Panc1 (cell line): ENCODE measurements at regions not wholly inside any gene's neighbourhood (a gene's known extent, or its start where the extent isn't known, plus 50 kb on each side); places are given as distances from the start of the nearest gene placed in this dataset.

Experiments used
- ATAC-seq: fragments of 200-7000 bp; cut with Tn5 transposase; 2 replicates; pipeline ENCODE4 v1.9.1; 2020; ENCODE audit warnings: mild to moderate bottlenecking, moderate library complexity
- BruUV-seq: library from RNA; stranded (reverse); fragments of 400-500 nt; replicated peaks from 2 replicates; lab custom pipeline; 2021; lab: Mats Ljungman, UMichigan
- CTCF ChIA-PET: fragments of 300-600 bp; sonication (Branson Sonifier 250); formaldehyde crosslinking; loops from one replicate; lab custom pipeline; 2022; ENCODE audit warnings: antibody characterized with exemption; lab: Charles Lee
- POLR2A ChIA-PET: fragments of 300-600 bp; sonication (Branson Sonifier 250); formaldehyde crosslinking; loops from one replicate; lab custom pipeline; 2022; ENCODE audit warnings: antibody characterized with exemption; lab: Charles Lee
- DNase-seq: peaks from one replicate; pipeline ENCODE4 v3.0.0-alpha.2; 2010; ENCODE audit warnings: low read depth, low spot score
- H3K27ac ChIP-seq: 2 replicates; pipeline ENCODE4 v1.5.1; 2011; ENCODE audit warnings: mild to moderate bottlenecking, low read length, inconsistent platforms
- H3K27me3 ChIP-seq: fragments of 200-500 bp; sonication (Bioruptor generic); 2 replicates; pipeline ENCODE4 v1.6.0; 2014; ENCODE audit warnings: low read length, inconsistent platforms; ENCODE audit not compliant: control insufficient read depth, insufficient read depth
- H3K36me3 ChIP-seq: fragments of 200-500 bp; sonication (Bioruptor generic); 2 replicates; pipeline ENCODE4 v1.5.1; 2014; ENCODE audit warnings: inconsistent platforms, mild to moderate bottlenecking, low read length, moderate library complexity; ENCODE audit not compliant: control insufficient read depth, insufficient read depth
- H3K4me1 ChIP-seq: 2 replicates; pipeline ENCODE4 v1.5.1; 2011; ENCODE audit warnings: inconsistent platforms, mild to moderate bottlenecking, low read length, moderate library complexity; ENCODE audit not compliant: control insufficient read depth, insufficient read depth
- H3K4me3 ChIP-seq, 2 experiments: 2 replicates each; pipeline ENCODE4 v1.5.1; 2011 to 2012; ENCODE audit warnings: low read depth in 2 of 2, low read length in 2 of 2, mild to moderate bottlenecking in 2 of 2, inconsistent platforms in 1 of 2, moderate library complexity in 1 of 2
- H3K9me3 ChIP-seq: fragments of 200-500 bp; sonication (Bioruptor generic); 2 replicates; pipeline ENCODE4 v1.5.1; 2014; ENCODE audit warnings: low read depth, mild to moderate bottlenecking, inconsistent platforms, low read length, moderate library complexity; ENCODE audit not compliant: control insufficient read depth, insufficient read depth
- CTCF ChIP-seq: fragments of 450-650 bp; IDR thresholded peaks from 2 replicates; pipeline ENCODE4 v1.5.1; 2017; ENCODE audit warnings: mild to moderate bottlenecking
- POLR2AphosphoS5 ChIP-seq: IDR thresholded peaks from 2 replicates; pipeline ENCODE4 v1.6.1; 2012; ENCODE audit warnings: mild to moderate bottlenecking, low read depth, low read length, moderate library complexity
- REST ChIP-seq, 2 experiments: IDR thresholded peaks; 2 replicates each; pipeline ENCODE4 v1.6.1; 2011 to 2012; ENCODE audit warnings: low read depth in 2 of 2, control low read depth in 1 of 2, low read length in 1 of 2, mild to moderate bottlenecking in 1 of 2, moderate library complexity in 1 of 2; ENCODE audit not compliant: insufficient read depth in 1 of 2
- SIN3A ChIP-seq: IDR thresholded peaks from 2 replicates; pipeline ENCODE4 v1.6.1; 2012; ENCODE audit warnings: low read depth, mild to moderate bottlenecking, low read length, moderate library complexity, borderline replicate concordance; ENCODE audit not compliant: insufficient read depth
- TCF7L2 ChIP-seq: IDR thresholded peaks from 2 replicates; pipeline ENCODE4 v1.6.1; 2011; ENCODE audit warnings: mild to moderate bottlenecking, low read depth, low read length, inconsistent platforms
- in situ Hi-C: cut with HindIII; loops from 2 replicates; pipeline ENCODE4 v1.10.0; 2016; ENCODE audit warnings: low sequenced_read_pairs, low pct_unique_long_range_greater_than_20kb
- intact Hi-C: fragments of 100-400 bp; cut with micrococcal nuclease; formaldehyde crosslinking; loops from one replicate; pipeline ENCODE4 v1.10.0; 2022; ENCODE audit not compliant: unreplicated experiment

GRCh38 chr13:103531278-103531677 lies 465.1 kb upstream of the SLC10A2 start:
- CTCF ChIA-PET, result no interaction called here
- intact Hi-C loops, result no loop called here
- no peak for TF ChIP-seq REST (IDR thresholded peaks at IDR 0.05; ENCODE audit: insufficient read depth in 1 of 2, low read depth in 2 of 2, low read length in 1 of 2)
- Histone ChIP-seq H3K27me3 (no peaks in the 10 kb centered on the region), H3K4me3 (no peak overlapping the region), H3K27ac (no peak overlapping the region), H3K4me1 (no peaks in the 10 kb centered on the region), H3K36me3 (no peaks in the 10 kb centered on the region), H3K9me3 (no peaks in the 10 kb centered on the region)
- in situ Hi-C loops, result no loop called here
- no TSS peak for BruUV-seq
- DNase-seq (no peak), ATAC-seq (no peak)
- POLR2A ChIA-PET, result no interaction called here

GRCh38 chr13:103528437-103528836 lies 462.2 kb upstream of the SLC10A2 start:
- ChIA-PET POLR2A (no interaction called here), CTCF (no interaction called here)
- no peak overlapping the region for H3K4me3 ChIP-seq
- intact Hi-C loops, result no loop called here
- no peaks in the 10 kb centered on the region for H3K27me3 ChIP-seq
- in situ Hi-C loops, result no loop called here
- no peak overlapping the region for H3K27ac ChIP-seq
- H3K9me3 ChIP-seq, result no peaks in the 10 kb centered on the region
- TF ChIP-seq TCF7L2 (no peak), REST (IDR thresholded peaks at IDR 0.05; ENCODE audit: insufficient read depth in 1 of 2, low read depth in 2 of 2, low read length in 1 of 2) (no peak), POLR2AphosphoS5 (no peak), CTCF (no peak), SIN3A (no peak)
- ATAC-seq (no peak), DNase-seq (no peak)
- BruUV-seq, result no TSS peak
- H3K4me1 ChIP-seq, result no peaks in the 10 kb centered on the region
- H3K36me3 ChIP-seq, result no peaks in the 10 kb centered on the region
